ENCODE measurements at regions not wholly inside any gene's neighbourhood (a gene's known extent, or its start where the extent isn't known, plus 50 kb on each side); places are given as distances from the start of the nearest gene placed in this dataset.

DNA sequence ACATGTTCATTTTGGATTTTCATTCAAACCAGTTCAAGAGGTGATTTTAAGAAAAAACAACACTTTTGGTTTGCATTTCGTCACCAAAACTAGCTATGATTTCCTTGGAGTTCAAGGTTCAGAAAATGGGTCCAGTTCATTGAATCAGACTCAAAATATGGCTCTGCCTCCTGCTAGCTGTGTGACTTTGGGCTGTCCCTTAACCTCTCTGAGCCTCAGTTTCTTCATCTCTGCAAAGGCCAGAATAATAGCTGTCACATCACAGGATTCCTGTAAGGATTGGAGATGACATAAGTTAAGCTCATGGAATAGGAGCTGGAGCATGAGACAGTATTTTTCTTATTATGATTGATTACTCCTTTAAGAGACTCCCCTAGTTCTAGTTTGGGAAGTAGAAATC, 147.8 kb upstream of the SMIM23 start:
- no peak overlapping the region for H3K4me3 ChIP-seq (ENCODE audit: low read depth, low read length)
- H3K36me3 ChIP-seq (ENCODE audit: control insufficient read depth, insufficient read depth, low read length), result no peaks in the 10 kb centered on the region
- TF ChIP-seq, protein P1, sequence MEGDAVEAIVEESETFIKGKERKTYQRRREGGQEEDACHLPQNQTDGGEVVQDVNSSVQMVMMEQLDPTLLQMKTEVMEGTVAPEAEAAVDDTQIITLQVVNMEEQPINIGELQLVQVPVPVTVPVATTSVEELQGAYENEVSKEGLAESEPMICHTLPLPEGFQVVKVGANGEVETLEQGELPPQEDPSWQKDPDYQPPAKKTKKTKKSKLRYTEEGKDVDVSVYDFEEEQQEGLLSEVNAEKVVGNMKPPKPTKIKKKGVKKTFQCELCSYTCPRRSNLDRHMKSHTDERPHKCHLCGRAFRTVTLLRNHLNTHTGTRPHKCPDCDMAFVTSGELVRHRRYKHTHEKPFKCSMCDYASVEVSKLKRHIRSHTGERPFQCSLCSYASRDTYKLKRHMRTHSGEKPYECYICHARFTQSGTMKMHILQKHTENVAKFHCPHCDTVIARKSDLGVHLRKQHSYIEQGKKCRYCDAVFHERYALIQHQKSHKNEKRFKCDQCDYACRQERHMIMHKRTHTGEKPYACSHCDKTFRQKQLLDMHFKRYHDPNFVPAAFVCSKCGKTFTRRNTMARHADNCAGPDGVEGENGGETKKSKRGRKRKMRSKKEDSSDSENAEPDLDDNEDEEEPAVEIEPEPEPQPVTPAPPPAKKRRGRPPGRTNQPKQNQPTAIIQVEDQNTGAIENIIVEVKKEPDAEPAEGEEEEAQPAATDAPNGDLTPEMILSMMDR (IDR thresholded peaks at IDR 0.05; ENCODE audit: insufficient read depth, low read length, severe bottlenecking), result no peak
- FAIRE-seq (no peak), DNase-seq (ENCODE audit: low read depth) (no peak)
- H3K27me3 ChIP-seq (ENCODE audit: control insufficient read depth, insufficient read depth, low read length), result peaks cover 2% of the 10 kb centered on the region

DNA sequence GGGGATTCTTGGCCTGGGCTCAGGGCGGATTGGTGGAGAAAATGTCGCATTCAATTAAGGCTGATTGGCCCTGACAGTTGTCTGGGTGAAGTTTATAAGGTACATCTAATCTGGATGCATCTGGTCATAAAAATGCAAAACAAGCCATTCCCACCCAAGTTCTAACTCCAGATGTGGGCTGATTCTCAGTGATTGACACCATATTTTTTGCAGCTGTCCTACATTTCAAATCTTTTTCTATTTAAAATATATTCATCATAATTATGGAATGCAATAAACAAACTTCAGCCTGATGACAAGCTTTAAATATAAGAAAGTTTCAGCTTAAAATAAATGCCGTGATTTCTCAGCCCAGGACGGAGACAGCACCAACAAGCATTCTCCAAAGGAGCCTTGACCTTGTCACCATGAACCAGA, 146.4 kb upstream of the SMIM23 start:
- H3K27me3 ChIP-seq (ENCODE audit: control insufficient read depth, insufficient read depth, low read length), result peaks cover 2% of the 10 kb centered on the region
- DNase-seq (ENCODE audit: low read depth) (no peak), FAIRE-seq (no peak)
- no peaks in the 10 kb centered on the region for H3K36me3 ChIP-seq (ENCODE audit: control insufficient read depth, insufficient read depth, low read length)
- TF ChIP-seq, protein P1 (IDR thresholded peaks at IDR 0.05; ENCODE audit: insufficient read depth, low read length, severe bottlenecking), result no peak
- H3K4me3 ChIP-seq (ENCODE audit: low read depth, low read length), result no peak overlapping the region

DNA sequence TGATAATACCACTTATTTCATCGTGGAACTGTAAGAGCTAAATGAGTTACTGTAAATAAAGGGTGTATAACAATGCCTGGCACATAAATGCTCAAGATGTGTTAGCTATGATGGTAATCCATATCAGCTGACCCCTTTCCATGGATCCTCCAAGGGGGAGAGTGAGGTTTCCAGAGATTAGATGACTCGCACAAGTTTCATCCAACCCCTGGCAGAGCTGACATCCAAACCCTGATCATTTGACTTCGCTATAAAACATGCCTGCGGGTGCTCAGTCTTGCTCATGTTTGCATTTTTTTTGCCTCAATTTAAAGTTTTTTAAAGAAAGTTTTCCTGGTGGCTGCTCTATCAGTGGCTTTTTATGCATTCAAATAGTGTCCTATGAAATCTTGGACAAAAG, 145.7 kb upstream of the SMIM23 start:
- Histone ChIP-seq H3K27me3 (ENCODE audit: control insufficient read depth, insufficient read depth, low read length) (peaks cover 1% of the 10 kb centered on the region), H3K4me3 (ENCODE audit: low read depth, low read length) (no peak overlapping the region), H3K36me3 (ENCODE audit: control insufficient read depth, insufficient read depth, low read length) (no peaks in the 10 kb centered on the region)
- DNase-seq (ENCODE audit: low read depth), result no peak
- no peak for FAIRE-seq
- TF ChIP-seq, protein P1 (IDR thresholded peaks at IDR 0.05; ENCODE audit: insufficient read depth, low read length, severe bottlenecking), result no peak

DNA sequence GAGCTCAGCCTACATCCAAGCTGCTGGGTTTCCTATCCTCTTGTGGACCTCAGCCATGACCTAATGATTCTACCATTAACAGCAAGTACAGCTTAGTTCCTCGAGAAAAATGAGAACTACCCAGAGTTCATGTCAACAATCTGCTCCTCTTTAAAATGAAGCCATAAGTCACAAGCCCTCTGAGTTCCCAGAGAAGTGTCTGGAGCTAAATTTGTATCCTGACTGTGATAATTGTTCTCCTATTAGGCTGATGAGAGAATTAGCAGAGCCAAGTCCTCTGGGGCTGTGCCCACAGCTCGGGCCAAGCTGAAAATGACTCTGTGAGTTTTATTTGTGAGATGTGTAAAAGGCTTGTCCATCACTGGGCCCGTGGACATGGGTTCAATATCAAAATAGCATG, 145.1 kb upstream of the SMIM23 start:
- TF ChIP-seq, protein P1 (IDR thresholded peaks at IDR 0.05; ENCODE audit: insufficient read depth, low read length, severe bottlenecking), result no peak
- Histone ChIP-seq H3K4me3 (ENCODE audit: low read depth, low read length) (no peak overlapping the region), H3K36me3 (ENCODE audit: control insufficient read depth, insufficient read depth, low read length) (no peaks in the 10 kb centered on the region), H3K27me3 (ENCODE audit: control insufficient read depth, insufficient read depth, low read length) (no peaks in the 10 kb centered on the region)
- DNase-seq (ENCODE audit: low read depth), result no peak
- no peak for FAIRE-seq

DNA sequence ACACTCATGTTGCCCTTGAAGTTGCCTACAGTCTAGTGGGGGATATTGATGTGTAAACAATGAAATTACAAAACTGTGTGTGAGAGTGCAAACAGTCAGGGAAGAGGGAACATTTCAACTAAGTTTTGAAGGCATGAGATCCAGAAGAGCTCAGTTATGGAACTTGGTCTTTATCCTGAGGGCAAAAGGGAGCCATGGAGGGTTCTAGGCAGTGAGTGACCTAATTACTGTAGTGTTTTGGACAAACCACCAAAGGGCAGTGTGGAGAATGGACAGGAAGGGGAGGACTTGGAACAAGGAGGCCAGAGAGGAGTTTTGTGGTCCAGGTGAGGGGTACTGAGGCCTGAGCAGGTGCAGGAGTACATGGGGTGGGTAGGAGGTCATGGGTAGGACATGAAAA, 143.7 kb upstream of the SMIM23 start:
- DNase-seq (ENCODE audit: low read depth), result no peak
- FAIRE-seq, result no peak
- Histone ChIP-seq H3K27me3 (ENCODE audit: control insufficient read depth, insufficient read depth, low read length) (no peaks in the 10 kb centered on the region), H3K4me3 (ENCODE audit: low read depth, low read length) (no peak overlapping the region), H3K36me3 (ENCODE audit: control insufficient read depth, insufficient read depth, low read length) (no peaks in the 10 kb centered on the region)
- TF ChIP-seq, protein P1 (IDR thresholded peaks at IDR 0.05; ENCODE audit: insufficient read depth, low read length, severe bottlenecking), result no peak

DNA sequence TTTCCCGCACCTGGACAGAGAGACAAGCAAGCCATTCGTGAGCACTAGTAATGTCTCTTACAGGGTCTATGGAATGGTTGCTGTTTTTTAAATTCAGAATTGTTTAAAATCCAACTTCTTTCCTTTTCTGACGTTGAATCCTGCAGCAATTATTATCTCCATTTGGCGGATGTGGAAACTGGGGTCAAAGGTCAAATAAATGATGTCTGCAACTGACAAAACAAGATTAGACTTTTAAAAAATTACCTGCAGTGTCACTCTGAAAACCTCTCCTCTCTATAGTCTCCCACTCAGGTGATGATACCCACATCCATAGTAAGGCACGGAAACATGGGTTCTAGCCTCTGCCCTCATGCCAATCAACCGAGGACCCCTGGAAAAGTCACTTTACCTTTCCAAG, 142.7 kb upstream of the SMIM23 start:
- FAIRE-seq, result no peak
- H3K36me3 ChIP-seq (ENCODE audit: control insufficient read depth, insufficient read depth, low read length), result no peaks in the 10 kb centered on the region
- TF ChIP-seq, protein P1 (IDR thresholded peaks at IDR 0.05; ENCODE audit: insufficient read depth, low read length, severe bottlenecking), result no peak
- H3K4me3 ChIP-seq (ENCODE audit: low read depth, low read length), result no peak overlapping the region
- DNase-seq (ENCODE audit: low read depth), result no peak
- no peaks in the 10 kb centered on the region for H3K27me3 ChIP-seq (ENCODE audit: control insufficient read depth, insufficient read depth, low read length)

All from bronchial epithelial cell (primary cell).